Stimulated activated naive B cell treated with anti-CD40 and anti-IgM and Interleukin-4, amounts not matched to agents 10 μg/mL and 1 μg/mL and 100 μg/mL, for 72 hours (primary cell): ENCODE measurements at regions not wholly inside any gene's neighbourhood (a gene's known extent, or its start where the extent isn't known, plus 50 kb on each side); places are given as distances from the start of the nearest gene placed in this dataset.
"Not testable (repeated sequence)": the region's sequence is repeated elsewhere in the genome, so short reads cannot be mapped to it uniquely, and the experiment has no call there.

Source experiments
- ATAC-seq, 2 donors: fragments of 150-1000 bp; cut with Tn5 transposase; replicated peaks; 2 replicates each; pipeline ENCODE4 v1.10.0; 2021; ENCODE audit warnings: moderate library complexity in 1 of 2
- DNase-seq: peaks from one replicate; pipeline ENCODE4 v3.0.0; 2021
- H3K27ac Mint-ChIP-seq: one replicate; pipeline ENCODE4 v1.8.0; 2022; ENCODE audit warnings: mild to moderate bottlenecking, mixed read lengths
- H3K27me3 Mint-ChIP-seq, 2 donors: one replicate each; pipeline ENCODE4 v1.8.0; 2022; ENCODE audit warnings: mixed read lengths in 2 of 2
- H3K36me3 Mint-ChIP-seq, 2 donors: one replicate each; pipeline ENCODE4 v1.8.0; 2022; ENCODE audit warnings: mixed read lengths in 2 of 2, mild to moderate bottlenecking in 1 of 2
- H3K4me1 Mint-ChIP-seq, 2 donors: one replicate each; pipeline ENCODE4 v1.8.0; 2022; ENCODE audit warnings: mixed read lengths in 2 of 2, mild to moderate bottlenecking in 1 of 2
- H3K4me3 Mint-ChIP-seq, 2 donors: one replicate each; pipeline ENCODE4 v1.8.0; 2022; ENCODE audit warnings: mild to moderate bottlenecking in 2 of 2, mixed read lengths in 2 of 2, moderate library complexity in 1 of 2
- H3K9me3 Mint-ChIP-seq, 2 donors: one replicate each; pipeline ENCODE4 v1.8.0; 2022; ENCODE audit warnings: mixed read lengths in 2 of 2, mild to moderate bottlenecking in 1 of 2

DNA sequence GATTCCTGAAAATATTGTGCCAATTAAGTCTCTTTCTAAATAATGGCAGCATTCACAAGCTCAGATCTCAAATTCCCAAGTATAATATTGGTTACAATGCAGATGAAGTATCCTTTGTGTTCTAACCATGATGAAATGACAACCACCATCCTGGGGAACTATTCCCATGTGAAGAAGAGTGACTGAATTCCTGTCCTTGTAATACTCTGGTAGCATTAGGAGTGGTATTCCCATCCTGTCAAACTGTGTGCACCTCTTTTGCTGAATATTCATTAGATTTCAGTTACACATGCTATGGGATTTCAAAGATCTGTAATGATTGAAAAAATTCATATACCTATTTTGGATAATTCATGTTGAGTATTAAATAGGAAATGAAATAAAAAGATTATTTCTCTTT lies 86.1 kb upstream of the SMIM30 start:
- DNase-seq: no peak
- no peak overlapping the region for H3K27ac Mint-ChIP-seq
- no peaks in the 10 kb centered on the region for H3K9me3 Mint-ChIP-seq
- no peaks in the 10 kb centered on the region for H3K4me1 Mint-ChIP-seq
- H3K36me3 Mint-ChIP-seq: no peaks in the 10 kb centered on the region
- H3K27me3 Mint-ChIP-seq: no peaks in the 10 kb centered on the region
- ATAC-seq: no peak
- no peak overlapping the region for H3K4me3 Mint-ChIP-seq

DNA sequence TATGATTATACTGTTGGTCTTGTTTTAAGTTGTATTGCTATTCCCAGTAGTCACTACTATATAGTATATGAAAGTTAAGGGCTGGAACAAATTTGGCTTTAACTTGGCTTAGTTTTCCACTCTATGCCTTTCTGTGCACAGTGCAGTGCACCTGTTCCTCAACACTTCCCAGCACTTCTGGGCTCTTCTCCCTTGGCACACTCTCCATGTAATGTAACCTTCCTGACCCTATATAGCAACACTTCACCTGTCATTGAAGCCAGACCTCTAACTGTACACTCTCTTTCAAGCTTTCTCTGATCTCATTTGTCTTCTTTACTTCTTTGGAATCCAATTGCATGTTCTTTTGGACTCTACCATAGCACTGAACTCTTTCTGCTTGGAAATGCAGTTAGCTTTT lies 83.9 kb upstream of the SMIM30 start:
- H3K27me3 Mint-ChIP-seq: no peaks in the 10 kb centered on the region
- no peaks in the 10 kb centered on the region for H3K9me3 Mint-ChIP-seq
- DNase-seq (no peak), ATAC-seq (no peak)
- no peaks in the 10 kb centered on the region for H3K4me1 Mint-ChIP-seq
- no peak overlapping the region for H3K27ac Mint-ChIP-seq
- no peaks in the 10 kb centered on the region for H3K36me3 Mint-ChIP-seq
- H3K4me3 Mint-ChIP-seq: no peak overlapping the region

DNA sequence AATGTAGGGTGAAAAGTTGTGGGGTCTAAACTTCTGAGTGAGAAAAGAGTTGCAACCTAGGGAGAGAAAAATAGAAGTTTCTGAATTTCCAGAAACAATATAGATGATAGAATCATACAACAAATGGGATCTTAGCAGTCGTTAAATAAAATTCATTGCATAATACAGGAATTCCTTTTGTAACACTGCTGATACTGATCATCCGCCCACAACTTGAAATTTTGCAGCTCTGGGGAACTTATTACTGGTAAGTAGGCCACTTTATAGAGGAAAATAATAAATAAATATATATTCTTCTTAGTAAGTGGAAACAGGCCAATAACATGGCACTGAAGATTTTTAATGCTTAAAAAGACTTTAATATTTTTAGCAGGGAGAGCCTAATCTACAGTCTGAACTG lies 81.9 kb upstream of the SMIM30 start:
- H3K4me1 Mint-ChIP-seq: no peaks in the 10 kb centered on the region
- H3K27me3 Mint-ChIP-seq: no peaks in the 10 kb centered on the region
- ATAC-seq: no peak
- H3K27ac Mint-ChIP-seq: no peak overlapping the region
- no peak for DNase-seq
- H3K9me3 Mint-ChIP-seq: no peaks in the 10 kb centered on the region
- no peak overlapping the region for H3K4me3 Mint-ChIP-seq
- H3K36me3 Mint-ChIP-seq: no peaks in the 10 kb centered on the region

DNA sequence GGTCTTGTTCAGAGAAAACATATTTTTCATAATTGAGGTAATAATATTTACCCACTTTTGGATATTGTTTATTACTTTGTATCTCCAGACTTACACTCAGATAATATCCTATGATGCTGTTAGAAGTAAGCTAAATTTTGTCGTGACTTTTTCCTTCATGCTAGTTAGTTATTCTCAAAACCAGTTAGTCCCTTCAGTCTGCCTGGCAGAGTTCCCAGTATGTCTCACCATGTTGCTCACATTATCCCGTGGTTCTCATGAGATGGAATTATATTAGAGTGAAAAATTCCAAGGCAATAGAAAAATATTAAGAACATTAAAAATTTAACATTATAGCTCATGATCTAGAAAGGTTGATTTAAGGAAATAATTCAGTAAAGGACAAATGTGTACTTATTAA lies 81.5 kb upstream of the SMIM30 start:
- ATAC-seq (no peak), DNase-seq (no peak)

DNA sequence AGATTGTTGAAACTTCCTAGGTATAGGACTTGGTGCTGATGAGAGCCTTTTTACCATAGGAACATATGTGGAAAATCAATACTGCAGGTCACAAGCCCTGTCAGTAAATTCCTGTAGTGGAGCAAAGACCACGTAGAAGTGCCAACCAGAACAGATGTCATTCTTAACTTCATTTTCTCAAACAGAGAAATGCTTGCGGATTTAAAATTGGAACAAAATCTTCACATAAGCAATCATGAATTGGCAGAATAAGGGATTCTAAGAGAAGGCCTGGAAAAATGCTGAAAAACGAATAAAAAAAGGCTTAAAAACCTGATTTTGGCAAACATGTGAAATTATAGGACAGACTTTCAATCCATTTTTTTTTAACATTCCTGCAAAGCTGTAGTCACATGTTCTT lies 80.8 kb upstream of the SMIM30 start:
- ATAC-seq: no peak
- no peaks in the 10 kb centered on the region for H3K36me3 Mint-ChIP-seq
- H3K27ac Mint-ChIP-seq: no peak overlapping the region
- no peaks in the 10 kb centered on the region for H3K4me1 Mint-ChIP-seq
- no peaks in the 10 kb centered on the region for H3K27me3 Mint-ChIP-seq
- H3K9me3 Mint-ChIP-seq: no peaks in the 10 kb centered on the region
- H3K4me3 Mint-ChIP-seq: no peak overlapping the region
- no peak for DNase-seq

More for the DNA sequence above, 81.5 kb upstream of the SMIM30 start:
- H3K4me1 Mint-ChIP-seq: no peaks in the 10 kb centered on the region
- no peak overlapping the region for H3K27ac Mint-ChIP-seq
- no peak overlapping the region for H3K4me3 Mint-ChIP-seq
- no peaks in the 10 kb centered on the region for H3K27me3 Mint-ChIP-seq
- H3K36me3 Mint-ChIP-seq: no peaks in the 10 kb centered on the region
- H3K9me3 Mint-ChIP-seq: no peaks in the 10 kb centered on the region

DNA sequence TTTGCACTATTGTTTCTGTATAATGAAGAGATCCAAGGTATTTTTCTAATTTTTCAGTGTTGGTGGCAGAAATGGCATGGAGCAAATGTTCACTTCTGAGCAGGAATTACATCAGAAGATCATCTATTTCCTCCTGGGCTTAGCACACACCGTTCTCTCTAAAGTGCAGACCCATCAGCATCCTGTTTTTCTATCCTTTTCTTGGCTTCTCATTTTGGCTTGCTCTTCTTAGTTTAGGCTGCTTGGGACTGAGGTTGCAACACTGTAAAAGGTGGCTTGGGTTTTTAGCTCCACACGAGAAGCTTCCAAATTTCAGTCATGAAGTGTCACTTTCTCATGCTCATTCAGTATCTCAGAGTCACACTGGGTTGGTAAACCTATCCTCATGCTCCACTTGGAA lies 79.9 kb upstream of the SMIM30 start:
- no peaks in the 10 kb centered on the region for H3K36me3 Mint-ChIP-seq
- peaks cover 0 to 2% of the 10 kb centered on the region in 2 donors for H3K27me3 Mint-ChIP-seq
- no peak overlapping the region for H3K27ac Mint-ChIP-seq

DNA sequence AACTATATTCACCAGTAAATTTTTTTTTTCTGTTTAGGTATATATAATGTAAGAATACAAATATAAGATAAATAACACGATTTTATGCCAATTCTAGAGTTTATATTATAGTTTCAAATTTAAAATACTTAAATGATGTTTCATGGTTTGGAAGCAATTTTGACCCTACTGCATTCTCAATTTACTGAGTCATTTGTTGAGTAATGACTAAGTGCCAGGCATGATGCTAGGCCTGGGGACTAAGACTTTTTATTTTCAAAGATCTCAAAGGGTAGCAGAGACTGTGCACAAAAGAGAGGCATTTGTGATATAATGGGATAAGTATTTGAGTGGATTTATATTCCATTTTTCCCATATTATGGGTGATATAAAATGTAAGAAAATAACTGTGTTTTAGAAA lies 78.9 kb upstream of the SMIM30 start:
- Mint-ChIP-seq H3K4me3 (no peak overlapping the region), H3K4me1 (no peaks in the 10 kb centered on the region), H3K9me3 (no peaks in the 10 kb centered on the region), H3K27me3 (peaks cover 0 to 4% of the 10 kb centered on the region in 2 donors), H3K27ac (no peak overlapping the region), H3K36me3 (no peaks in the 10 kb centered on the region)
- DNase-seq (no peak), ATAC-seq (no peak)

More for the DNA sequence above, 79.9 kb upstream of the SMIM30 start:
- DNase-seq (no peak), ATAC-seq (no peak)
- Mint-ChIP-seq H3K4me3 (no peak overlapping the region), H3K4me1 (no peaks in the 10 kb centered on the region), H3K9me3 (no peaks in the 10 kb centered on the region)

DNA sequence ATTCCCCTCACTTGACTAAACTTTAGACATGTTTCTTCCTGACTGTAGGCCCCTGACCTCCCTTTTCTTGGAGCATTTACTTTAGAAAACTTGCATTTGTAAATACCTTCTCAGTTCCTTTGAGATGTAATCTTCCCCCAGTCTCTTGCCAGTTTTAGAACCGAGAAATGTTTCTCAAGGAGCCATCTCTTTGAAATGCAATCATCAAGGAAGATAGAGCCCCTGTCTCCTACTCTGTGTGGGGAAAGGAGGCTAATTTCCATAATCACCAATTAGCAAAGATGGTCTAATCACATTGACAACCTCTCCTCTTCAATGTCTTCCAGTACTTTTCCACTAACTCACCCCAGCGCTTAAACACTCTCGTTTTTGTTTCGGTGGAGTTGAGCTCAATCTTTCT lies 70.0 kb upstream of the SMIM30 start:
- Mint-ChIP-seq H3K36me3 (no peaks in the 10 kb centered on the region), H3K27me3 (peaks cover 0 to 3% of the 10 kb centered on the region in 2 donors), H3K4me1 (no peaks in the 10 kb centered on the region), H3K4me3 (no peak overlapping the region), H3K9me3 (no peaks in the 10 kb centered on the region), H3K27ac (no peak overlapping the region)
- ATAC-seq (no peak), DNase-seq (no peak)

DNA sequence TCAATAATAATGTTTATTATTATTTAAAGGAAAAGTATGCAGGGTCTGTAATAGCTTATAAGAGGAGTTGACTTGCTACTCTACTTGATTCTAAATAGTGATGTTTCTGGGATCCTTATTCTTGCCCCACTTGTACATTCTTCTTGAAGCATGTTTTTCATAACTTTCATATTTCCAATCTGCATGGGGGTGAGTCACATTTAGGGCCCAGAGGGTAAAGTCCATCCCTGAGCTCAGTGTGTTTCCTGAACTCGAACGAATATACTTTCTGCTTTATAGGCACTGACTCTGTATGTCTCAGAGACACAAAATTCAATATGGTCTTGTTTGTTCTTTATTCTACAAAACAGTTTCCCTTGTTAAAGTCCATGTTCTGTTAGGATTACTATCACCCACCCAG lies 61.0 kb upstream of the SMIM30 start:
- DNase-seq (no peak), ATAC-seq (no peak)
- Mint-ChIP-seq H3K4me3 (no peak overlapping the region), H3K4me1 (no peaks in the 10 kb centered on the region), H3K27ac (no peak overlapping the region), H3K36me3 (no peaks in the 10 kb centered on the region), H3K27me3 (peaks cover 0 to 6% of the 10 kb centered on the region in 2 donors), H3K9me3 (no peaks in the 10 kb centered on the region)

DNA sequence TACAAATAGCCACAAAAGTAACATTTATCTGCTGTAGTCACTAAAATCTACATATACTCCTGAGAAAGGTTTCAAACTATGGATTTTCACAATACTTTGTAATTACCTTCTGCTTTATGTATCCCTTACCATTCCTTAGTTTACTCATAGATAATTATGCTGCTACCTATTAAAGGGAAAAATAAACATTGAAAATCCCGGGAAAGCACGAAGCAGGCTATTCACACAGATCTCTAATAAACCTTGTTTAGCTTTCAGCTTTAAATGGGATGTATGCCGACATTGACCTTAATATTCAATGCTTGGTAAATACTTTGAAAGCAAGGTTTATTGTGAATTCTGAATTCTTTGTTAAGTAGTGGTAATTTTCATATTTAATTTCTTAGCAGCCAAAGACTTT lies 58.5 kb upstream of the SMIM30 start:
- no peak for DNase-seq
- H3K36me3 Mint-ChIP-seq: no peaks in the 10 kb centered on the region

DNA sequence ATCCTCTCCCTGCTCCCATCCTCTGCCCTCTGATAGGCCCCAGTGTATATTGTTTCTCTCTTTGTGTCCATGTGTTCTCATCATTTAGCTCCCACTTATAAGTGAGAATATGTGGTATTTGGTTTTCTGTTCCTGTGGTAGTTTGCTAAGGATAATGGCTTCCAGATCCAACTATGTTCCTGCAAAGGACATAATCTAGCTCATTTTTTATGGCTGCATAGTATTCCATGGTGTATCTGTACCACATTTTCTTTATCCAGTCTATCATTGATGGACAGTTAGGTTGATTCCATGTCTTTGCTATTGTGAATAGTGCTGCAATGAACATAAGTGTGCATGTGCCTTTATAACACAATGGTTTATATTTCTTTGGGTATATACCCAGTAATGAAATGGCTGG lies 57.8 kb upstream of the SMIM30 start:
- H3K36me3 Mint-ChIP-seq, H3K9me3 Mint-ChIP-seq: not testable (repeated sequence)
- peaks cover 8 to 15% of the 10 kb centered on the region in 2 donors for H3K27me3 Mint-ChIP-seq

More for the DNA sequence above, 58.5 kb upstream of the SMIM30 start:
- ATAC-seq: no peak
- Mint-ChIP-seq H3K27me3 (peaks cover 8 to 15% of the 10 kb centered on the region in 2 donors), H3K27ac (no peak overlapping the region), H3K9me3 (peaks cover 0 to 4% of the 10 kb centered on the region in 2 donors), H3K4me1 (no peaks in the 10 kb centered on the region), H3K4me3 (no peak overlapping the region)

DNA sequence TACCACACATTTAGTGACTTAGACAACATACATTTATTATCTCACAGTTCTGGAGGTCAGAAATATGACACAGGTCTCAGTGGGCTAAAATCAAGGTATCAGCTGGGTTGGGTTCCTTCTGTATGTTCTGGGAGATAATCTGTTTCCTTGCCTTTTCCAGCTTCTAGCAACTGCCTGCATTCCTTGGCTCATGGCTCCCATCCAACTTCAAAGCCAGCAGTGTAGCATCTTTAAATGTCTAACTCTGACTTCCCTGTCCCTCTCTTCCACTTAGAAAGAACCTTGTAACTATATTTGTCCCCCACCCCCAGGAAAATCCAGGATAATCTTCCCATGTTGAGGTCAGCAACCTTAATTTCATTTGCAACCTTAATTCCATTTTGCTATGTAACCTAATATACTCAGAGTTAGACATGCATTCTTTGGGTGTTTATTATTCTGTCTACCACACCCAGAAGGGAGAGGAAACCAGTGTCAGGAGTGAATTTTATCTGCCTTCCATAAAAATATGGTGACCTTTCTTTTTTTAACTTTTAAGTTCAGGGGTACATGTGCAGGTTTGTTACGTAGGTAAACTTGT lies 57.3 kb upstream of the SMIM30 start:
- peaks cover 0 to 4% of the 10 kb centered on the region in 2 donors for H3K9me3 Mint-ChIP-seq
- no peak for DNase-seq
- H3K27me3 Mint-ChIP-seq: peaks cover 8 to 15% of the 10 kb centered on the region in 2 donors
- H3K4me1 Mint-ChIP-seq: no peaks in the 10 kb centered on the region
- no peak overlapping the region for H3K27ac Mint-ChIP-seq
- no peak overlapping the region for H3K4me3 Mint-ChIP-seq
- no peak for ATAC-seq
- no peaks in the 10 kb centered on the region for H3K36me3 Mint-ChIP-seq

More for the DNA sequence above, 57.8 kb upstream of the SMIM30 start:
- not testable (repeated sequence) for H3K27ac Mint-ChIP-seq, DNase-seq, H3K4me1 Mint-ChIP-seq, H3K4me3 Mint-ChIP-seq, ATAC-seq

DNA sequence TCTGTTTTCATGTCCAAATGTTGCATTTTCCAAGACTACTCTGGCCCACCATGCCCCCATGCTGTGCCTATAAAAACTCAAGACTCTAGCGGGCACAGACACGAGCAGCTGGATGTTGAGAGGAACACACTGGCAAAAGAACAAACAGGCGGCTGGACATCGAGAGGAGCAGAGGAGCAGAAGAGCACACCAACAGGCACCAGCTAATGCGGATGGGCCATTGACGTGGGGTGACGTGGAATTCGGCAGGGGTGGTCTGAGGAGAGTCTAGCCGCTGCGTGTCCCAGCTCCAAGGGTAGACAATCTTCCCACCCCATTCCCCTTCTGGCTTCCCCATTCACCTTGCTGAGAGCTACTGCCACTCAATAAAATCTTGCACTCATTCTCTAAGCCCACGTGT lies 54.4 kb upstream of the SMIM30 start:
- no peak for DNase-seq
- no peak for ATAC-seq
- Mint-ChIP-seq H3K36me3 (no peaks in the 10 kb centered on the region), H3K27ac (no peak overlapping the region), H3K9me3 (peaks cover 0 to 4% of the 10 kb centered on the region in 2 donors), H3K4me1 (no peaks in the 10 kb centered on the region), H3K27me3 (peaks cover 13 to 28% of the 10 kb centered on the region in 2 donors), H3K4me3 (no peak overlapping the region)

DNA sequence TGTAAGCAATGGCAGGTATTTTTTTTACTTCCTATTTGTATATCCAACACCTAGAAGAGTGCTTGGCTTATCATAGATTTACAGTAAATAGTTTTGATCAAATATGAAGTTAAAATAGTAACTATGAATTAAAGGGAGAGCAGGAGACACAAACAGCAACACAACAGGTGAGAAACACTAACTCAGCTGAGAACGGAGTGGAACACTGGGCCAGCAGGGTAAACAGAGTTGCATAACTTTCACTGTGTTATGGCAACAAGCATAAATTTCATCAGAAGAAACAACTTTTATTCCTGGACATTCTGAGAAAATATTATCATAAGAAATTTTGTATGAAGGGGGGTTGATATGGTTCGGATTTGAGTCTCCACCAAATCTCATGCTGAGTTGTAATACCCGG lies 52.2 kb upstream of the SMIM30 start:
- no peaks in the 10 kb centered on the region for H3K4me1 Mint-ChIP-seq
- DNase-seq (no peak), ATAC-seq (no peak)
- H3K9me3 Mint-ChIP-seq: peaks cover 0 to 6% of the 10 kb centered on the region in 2 donors
- no peaks in the 10 kb centered on the region for H3K36me3 Mint-ChIP-seq
- no peak overlapping the region for H3K27ac Mint-ChIP-seq
- H3K4me3 Mint-ChIP-seq: no peak overlapping the region
- H3K27me3 Mint-ChIP-seq: peaks cover 18 to 36% of the 10 kb centered on the region in 2 donors
